HG02970 (cell line): ENCODE measurements at regions not wholly inside any gene's neighbourhood (a gene's known extent, or its start where the extent isn't known, plus 50 kb on each side); places are given as distances from the start of the nearest gene placed in this dataset.
"Not testable (repeated sequence)": the region's sequence is repeated elsewhere in the genome, so short reads cannot be mapped to it uniquely, and the experiment has no call there.

ENCODE experiments used
- ATAC-seq: cut with Tn5 transposase; IDR thresholded peaks from one replicate; pipeline ENCODE4 v1.9.1; 2021; ENCODE audit warnings: mild to moderate bottlenecking, moderate library complexity, moderate number of reproducible peaks; ENCODE audit not compliant: unreplicated experiment, low FRiP score

DNA sequence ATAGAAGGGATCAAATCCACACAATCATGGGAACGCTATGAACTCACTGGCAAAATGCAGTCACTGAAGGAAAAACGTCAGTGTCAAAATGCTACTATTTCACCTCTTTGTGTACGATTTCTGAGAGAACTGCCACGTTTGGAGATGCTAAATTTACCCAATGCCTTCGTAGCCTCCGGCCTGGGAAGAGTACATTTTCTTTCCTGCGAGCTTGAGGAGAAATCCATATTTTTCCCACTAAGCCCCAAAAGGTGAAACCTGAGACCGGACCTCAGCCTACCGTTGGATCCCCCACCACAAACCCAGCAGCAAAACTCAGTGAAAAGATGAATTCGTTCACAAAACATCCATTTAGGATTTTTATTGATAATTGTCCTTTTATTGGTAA lies 131.7 kb downstream of the GPX5 start:
- no peak for ATAC-seq

DNA sequence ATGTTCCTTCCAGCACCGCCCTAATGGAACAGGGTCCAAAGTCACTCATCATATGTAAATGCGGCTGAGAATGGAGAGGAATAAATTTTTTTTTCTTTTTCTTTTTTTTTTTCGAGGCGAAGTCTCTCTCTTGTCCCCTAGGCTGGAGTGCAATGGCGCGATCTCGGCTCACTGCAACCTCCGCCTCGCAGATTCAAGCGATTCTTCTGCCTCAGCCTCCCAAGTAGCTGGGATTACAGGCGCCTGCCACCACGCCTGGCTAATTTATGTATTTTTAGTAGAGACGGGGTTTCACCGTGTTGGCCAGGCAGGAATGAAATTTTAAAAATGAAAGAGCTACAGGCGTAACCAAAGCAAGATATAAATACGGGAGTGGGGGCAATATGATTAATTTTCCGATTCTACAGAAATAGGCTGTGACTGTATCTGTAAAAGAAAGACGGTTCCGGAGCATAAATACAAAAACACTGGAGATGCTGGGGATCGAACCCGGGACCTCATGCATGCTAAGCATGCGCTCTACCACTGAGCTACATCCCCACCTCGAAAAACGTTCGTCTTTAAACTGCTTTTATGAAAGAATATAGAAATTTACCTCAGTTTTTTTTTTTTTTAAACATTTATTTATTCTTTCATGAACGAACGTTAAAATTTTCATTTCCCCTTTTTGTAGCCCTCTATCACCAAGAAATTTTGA lies 132.2 kb downstream of the GPX5 start:
- no peak for ATAC-seq

DNA sequence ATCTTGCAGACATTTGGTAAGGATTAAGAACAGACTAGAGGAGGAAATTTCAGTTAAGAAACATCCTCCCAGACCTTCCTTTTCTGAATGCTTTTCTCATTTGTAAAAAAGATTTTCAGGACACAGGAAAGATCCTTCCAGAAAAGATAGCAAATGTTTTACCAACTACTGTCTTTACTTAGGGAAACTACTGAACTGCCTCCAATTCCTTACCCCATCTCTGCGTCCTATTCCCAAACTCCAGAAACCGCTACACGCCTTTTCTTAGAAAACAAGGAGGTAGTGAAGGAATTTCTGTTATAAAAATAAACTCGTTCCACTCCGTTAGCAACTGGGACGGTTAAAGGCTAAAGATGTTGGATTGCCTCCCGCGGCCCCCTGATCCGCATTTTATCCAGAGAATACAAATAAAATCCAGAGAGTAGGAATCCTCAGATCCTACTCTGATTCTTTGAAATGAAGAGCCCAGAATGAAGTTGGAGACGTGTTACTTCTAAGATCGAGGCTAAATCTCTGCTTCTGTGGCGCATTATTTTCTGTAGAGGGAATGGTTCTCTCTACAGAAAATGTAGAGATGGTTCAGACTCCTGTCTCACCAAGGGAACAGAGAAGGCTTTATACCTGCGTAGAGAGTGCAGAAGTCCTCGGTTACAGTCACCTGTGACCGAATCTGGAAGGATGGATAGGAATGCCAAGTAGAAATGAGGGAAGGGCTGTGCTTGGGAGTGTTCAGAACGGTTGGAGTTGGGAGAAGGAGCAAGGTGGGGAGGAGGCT lies 133.0 kb downstream of the GPX5 start:
- no peak for ATAC-seq

DNA sequence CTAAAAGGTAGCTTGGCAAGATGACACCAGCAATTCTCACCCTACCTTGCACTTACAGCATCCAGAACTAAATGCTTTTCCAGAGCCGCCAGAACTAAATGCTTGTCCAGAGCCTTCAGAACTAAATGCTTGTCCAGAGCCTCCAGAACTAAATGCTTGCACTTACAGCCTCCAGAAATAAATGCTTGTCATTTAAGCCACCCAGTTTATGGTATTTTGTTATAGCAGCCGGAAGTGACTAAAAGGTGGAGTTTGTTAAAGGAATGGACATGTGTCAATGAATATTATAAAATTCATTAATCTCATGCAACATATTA lies 133.5 kb downstream of the GPX5 start:
- ATAC-seq: no peak

DNA sequence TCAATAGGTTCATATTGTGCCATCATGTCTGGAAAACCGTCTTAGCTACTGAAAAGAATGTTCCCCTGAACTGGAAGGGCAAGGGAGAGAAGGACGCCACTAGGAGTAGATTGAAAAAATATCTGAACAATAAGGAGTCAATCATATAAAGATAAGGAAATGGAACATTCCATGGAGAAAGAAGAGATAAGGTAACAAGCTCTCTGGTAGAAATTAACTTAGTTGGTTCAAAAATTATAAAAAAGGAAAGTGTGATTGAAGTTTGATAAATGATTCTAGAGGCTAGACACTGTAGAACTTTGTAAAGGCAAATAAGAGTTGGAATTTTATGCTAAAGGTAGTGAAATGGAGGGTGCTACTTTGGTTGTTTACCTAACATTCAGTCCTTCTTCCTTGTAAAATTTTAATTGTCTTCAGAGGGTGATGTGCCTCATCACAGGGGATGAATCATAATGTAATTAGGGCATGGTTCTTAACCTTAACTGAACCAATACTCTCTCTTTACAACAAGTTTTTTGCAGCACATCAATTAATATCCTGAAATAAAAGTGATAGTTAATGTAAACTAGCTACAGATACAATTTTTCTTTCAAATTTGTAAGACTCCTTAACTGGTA lies 135.5 kb downstream of the GPX5 start:
- ATAC-seq: no peak

DNA sequence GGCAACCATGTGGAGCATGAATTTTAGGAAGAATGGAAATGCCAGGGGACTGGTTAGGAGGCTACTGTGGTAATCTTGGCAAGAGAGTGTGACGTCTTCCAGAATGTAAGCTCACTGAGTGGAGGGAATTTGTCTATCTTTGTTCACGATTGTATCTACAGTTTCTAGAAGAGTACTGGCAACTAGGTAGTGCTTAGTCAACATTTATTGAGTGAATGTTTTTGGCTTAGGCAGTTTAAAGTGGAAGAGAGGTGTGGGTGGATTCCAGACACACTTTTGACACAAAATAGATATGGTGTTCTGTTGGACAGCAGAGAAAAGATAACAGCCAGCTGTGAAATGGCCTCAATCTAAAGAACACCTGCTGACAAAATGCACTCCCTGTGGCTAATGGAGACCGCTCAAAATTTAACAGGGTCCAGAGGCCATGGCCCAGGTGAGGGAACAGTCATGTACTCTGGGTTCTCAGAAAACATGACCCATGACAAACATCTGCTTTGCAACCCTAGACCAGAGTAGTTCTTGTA lies 139.3 kb downstream of the GPX5 start:
- ATAC-seq: no peak

DNA sequence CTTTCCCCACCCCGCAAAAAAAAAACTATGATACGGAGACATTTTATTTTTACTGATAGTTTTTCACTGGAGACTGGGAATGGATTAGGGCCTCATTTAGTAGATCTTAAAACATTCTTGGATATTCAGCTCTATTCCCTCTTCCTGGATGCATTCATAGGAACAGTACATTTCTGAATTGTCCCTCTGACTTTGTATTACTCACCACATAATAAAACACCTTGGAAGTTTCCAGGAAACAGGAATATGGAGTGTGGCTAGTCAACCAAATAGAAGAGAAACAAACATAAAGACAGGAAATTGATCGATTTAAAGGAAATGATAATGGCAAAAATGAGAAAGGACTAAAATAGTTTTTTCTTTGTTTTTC lies 147.7 kb downstream of the GPX5 start:
- ATAC-seq: no peak

DNA sequence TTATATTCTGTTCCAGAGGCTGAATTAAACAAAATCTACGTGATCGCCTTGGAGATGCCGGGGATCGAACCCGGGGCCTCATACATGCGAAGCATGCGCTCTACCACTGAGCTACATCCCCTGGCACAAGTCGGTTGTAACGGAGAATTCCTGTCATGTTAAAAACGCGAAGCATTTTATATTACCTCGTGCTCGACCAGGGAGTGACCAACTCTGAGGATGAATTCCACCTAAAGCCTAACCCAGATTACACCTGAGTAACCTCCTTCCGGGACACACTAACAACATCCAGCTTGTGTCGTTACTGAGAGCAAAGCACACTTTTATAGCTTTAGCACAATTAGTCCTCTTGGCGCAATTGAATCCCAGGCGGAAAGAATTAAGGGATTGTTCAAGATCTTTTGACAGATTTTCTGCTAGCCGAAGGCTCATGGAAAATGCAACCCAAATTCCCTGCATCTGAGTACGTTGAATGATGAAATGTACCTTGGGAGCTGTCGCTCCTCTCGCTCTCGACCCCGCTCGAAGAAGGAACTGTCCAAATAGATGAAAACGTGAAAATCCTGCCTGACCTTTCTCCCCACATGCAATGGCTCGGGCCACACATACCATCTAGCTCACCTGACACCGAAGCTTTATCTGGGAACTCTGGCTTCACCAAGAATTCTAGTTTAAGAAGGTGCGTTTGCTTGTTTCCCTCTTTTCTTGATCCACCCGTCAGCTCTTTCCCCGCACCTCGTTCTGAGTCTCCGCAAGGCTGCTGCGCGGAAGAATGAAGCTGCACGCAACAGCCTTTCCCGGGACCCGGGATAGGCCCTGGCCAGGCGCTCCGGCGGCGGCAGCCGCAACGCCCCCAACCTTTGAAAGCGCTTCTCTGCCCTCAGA lies 148.3 kb downstream of the GPX5 start:
- no peak for ATAC-seq

DNA sequence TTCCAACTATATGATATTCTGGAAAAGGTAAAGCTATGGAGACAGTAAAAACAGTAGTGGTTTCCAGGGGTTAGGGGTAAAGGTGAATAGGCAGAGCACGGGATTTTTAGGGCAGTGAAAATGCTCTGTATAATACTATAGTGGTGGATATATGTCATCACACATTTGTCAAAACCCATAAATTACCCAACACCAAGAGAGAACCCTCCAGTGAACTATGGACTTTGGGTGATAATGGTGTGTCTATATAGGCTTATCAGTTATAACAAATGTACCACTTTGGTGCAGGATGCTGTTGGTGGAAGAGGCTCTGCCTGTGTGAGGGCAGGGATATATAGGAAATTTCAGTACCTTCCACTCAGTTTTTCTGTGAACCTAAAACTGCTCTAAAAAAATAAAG lies 149.9 kb downstream of the GPX5 start:
- ATAC-seq: no peak

DNA sequence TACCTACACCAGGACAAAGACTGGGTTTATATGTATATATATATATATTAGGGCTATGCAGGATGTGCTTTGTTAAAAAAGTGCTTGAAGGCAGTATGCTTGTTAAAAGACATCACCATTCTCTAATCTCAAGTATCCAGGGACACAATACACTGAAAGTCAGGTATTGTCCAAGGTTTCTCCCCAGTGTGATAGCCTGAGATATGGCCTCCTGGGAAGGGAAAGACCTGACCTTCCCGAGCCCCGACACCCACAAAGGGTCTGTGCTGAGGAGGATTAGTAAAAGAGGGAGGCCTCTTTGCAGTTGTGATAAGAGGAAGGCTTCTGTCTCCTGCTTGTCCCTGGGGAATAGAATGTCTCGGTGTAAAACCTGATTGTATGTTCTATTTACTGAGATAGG lies 156.9 kb downstream of the GPX5 start:
- ATAC-seq: no peak

DNA sequence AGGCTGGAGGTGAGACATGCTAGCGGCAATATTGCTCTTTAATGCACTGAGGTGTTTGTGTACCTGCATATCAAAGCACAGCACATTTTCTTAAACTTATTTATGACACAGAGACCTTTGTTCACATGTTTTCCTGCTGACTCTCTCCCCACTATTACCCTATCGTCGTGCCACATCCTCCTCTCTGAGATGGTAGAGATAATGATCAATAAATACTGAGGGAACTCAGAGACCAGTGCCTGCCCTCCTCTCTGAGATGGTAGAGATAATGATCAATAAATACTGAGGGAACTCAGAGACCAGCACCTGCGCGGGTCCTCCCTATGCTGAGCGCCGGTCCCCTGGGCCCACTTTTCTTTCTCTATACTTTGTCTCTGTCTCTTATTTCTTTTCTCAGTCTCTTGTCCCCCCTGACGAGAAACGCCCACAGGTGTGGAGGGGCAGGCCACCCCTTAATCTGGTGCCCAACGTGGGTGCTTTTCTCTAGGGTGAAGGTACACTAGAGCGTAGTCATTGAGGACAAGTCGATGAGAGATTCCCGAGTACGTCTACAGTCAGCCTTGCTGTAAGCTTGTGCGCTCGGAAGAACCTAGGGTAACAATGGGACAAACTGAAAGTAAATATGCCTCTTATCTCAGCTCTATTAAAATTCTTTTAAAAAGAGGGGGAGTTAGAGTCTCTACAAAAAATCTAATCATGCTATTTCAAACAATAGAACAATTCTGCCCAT lies 157.4 kb downstream of the GPX5 start:
- not testable (repeated sequence) for ATAC-seq

DNA sequence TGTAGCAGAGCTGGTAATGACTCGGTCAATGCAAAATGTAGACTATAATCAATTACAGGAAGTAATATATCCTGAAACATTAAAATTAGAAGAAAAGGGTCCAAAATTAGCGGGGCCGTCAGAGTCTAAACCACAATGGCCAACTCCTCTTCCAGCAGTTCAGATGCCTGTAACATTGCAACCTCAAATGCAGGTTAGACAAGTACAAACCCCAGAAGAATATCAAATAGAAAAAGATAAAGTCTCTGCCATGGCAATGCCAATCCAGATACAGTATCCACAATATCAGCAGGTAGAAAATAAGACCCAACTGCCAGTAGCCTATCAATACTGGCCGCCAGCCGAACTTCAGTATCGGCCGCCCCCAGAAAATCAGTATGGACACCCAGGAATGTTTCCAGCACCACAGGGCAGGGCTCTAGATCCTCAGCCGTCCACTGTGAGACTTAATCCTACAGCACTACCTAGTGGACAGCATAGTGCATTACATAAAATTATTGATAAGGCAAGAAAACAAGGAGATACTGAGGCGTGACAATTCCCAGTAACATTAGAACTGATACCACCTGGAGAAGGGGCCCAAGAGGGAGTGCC lies 158.4 kb downstream of the GPX5 start:
- ATAC-seq: no peak

DNA sequence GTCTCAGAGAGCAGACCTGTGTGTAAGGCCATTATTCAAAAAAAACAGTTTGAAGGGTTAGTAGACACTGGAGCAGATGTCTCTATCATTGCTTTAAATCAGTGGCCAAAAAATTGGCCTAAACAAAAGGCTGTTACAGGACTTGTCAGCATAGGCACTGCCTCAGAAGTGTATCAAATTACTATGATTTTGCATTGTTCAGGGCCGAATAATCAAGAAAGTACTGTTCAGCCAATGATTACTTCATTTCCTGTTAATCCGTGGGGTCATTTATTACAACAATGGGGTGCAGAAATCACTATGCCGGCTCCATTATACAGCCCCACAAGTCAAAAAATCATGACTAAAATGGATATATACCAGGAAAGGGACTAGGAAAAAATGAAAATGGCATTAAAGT lies 160.3 kb downstream of the GPX5 start:
- not testable (repeated sequence) for ATAC-seq

DNA sequence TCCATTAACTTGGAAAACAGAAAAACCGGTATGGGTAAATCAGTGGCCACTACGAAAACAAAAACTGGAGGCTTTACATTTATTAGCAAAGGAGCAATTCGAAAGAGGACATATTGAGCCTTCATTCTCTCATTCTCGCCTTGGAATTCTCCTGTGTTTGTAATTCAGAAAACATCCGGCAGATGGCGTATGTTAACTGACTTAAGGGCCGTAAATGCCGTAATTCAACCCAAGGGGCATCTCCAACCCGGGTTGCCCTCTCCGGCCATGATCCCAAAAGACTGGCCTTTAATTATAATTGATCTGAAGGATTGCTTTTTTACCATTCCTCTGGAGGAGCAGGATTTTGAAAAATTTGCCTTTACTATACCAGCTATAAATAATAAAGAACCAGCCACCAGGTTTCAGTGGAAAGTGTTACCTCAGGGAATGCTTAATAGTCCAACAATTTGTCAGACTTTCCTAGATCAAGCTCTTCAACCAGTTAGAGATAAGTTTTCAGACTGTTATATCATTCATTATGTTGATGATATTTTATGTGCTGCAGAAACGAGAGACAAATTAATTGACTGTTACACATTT lies 160.9 kb downstream of the GPX5 start:
- not testable (repeated sequence) for ATAC-seq

DNA sequence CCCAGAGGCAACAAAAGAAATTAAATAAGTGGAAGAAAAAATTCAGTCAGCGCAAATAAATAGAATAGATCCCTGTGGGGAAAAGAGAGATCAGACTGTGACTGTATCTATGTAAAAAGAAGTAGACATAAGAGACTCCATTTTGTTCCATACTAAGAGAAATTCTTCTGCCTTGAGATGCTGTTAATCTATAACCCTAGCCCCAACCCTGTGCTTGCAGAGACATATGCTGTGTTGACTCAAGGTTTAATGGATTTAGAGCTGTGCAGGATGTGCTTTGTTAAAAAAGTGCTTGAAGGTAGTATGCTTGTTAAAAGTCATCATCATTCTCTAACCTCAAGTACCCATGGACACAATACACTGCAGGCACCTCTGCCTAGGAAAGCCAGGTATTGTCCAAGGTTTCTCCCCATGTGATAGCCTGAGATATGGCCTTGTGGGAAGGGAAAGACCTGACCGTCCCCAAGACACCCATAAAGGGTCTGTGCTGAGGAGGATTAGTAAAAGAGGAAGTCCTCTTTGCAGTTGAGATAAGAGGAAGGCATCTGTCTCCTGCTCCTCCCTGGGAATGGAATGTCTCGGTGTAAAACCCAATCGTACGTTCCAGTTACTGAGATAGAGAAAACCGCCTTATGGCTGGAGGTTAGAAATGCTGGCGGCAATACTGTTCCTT lies 161.8 kb downstream of the GPX5 start:
- not testable (repeated sequence) for ATAC-seq

DNA sequence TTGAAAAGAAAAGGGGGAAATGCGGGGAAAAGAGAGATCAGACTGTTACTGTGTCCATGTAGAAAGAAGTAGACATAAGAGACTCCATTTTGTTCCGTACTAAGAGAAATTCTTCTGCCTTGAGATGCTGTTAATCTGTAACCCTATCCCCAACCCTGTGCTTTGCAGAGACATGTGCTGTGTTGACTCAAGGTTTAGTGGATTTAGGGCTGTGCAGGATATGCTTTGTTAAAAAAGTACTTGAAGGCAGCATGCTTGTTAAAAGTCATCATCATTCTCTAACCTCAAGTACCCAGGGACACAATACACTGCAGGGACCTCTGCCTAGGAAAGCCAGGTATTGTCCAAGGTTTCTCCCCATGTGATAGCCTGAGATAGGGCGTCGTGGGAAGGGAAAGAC lies 166.3 kb downstream of the GPX5 start:
- ATAC-seq: not testable (repeated sequence)

DNA sequence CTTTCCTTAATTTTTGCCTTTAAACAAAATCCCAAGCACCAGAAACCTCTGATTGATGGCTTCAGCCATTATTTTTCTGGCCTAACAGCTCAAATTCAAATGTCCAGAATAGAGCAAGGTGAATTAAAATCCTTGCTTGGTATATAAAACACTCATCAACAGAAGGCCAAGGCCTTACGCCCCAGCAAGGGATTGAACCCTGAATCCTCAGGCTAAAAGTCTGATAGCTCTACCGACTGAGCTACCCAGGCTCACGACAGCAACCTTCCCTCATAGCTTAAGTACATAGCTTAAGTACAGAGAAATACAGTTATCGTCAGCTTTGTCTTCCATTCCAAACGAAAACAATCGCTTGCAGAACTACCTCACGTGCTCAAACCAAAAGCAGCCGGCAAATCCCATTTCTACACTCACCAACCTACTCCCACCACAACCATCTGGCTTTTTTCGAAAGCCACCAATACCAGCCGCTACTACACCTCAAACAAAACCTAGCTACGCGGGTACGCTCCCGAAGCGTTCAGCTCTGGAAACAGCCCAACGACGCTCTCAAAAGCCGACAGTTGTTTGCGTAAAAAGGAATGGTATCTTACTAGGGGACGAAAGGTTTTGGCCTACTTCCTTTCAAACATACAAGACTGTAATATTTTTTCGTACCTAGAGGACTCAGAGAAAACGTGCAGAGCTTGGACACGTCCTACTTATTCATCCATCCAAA lies 167.5 kb downstream of the GPX5 start:
- no peak for ATAC-seq

DNA sequence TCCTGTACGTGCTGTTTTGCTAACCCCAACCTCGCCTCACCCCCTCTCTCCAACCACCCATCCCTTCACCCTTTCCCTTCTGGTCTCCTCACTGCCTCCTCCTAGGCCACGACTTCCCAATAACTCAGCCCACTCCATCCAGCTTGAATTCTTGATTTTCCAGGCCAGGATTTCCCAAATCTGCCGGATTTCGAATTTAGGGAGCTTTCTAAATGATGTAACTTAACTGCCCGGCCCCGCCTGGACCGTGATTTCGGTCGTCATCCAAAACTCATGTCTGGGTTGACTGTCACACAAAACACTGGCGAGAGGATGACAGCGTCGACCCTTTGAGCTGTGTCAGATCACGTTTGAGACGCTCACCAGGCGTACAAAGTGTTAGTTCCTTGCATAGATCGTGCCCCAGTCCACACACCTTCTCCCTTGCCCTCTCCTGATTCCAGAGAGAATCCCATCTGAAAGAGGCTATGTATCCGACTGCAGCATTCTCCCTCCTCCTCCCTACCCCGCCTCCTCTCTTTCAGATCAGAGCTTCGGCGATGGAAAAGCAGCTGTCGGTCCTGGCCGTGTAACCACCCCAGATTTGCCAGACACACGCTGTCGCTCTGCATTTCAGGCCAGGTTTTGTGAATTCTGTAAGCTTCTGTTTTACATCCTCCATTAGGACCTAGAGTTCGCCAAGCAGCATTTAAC lies 168.2 kb downstream of the GPX5 start:
- no peak for ATAC-seq
